ENCODE measurements at regions not wholly inside any gene's neighbourhood (a gene's known extent, or its start where the extent isn't known, plus 50 kb on each side); places are given as distances from the start of the nearest gene placed in this dataset.

GRCh38 chr2:228519561-228519960, 338.1 kb upstream of the SPHKAP start:
- Histone ChIP-seq H3K4me1 (ENCODE audit: control insufficient read depth in 4 of 4, insufficient read depth in 4 of 4, low read length in 3 of 4) (no peaks in the 10 kb centered on the region), H3K36me3 (ENCODE audit: control insufficient read depth in 4 of 4, insufficient read depth in 3 of 4, low read depth in 1 of 4, low read length in 3 of 4) (no peaks in the 10 kb centered on the region), H3K9ac (ENCODE audit: low read depth in 1 of 2, low read length in 2 of 2) (no peak overlapping the region), H3K9me3 (ENCODE audit: control insufficient read depth in 4 of 4, low read length in 3 of 4) (peaks cover 0 to 4% (median 0%) of the 10 kb centered on the region in 4 donors), H3K4me3 (ENCODE audit: low read depth in 1 of 3, low read length in 3 of 3) (no peak overlapping the region), H3K27ac (ENCODE audit: low read depth in 1 of 2, low read length in 2 of 2) (no peak overlapping the region), H3K27me3 (ENCODE audit: control insufficient read depth in 4 of 4, insufficient read depth in 4 of 4, low read length in 3 of 4) (no peaks in the 10 kb centered on the region)
- TF ChIP-seq GABPA (IDR thresholded peaks at IDR 0.05 in 1 of 2, conservative IDR thresholded peaks at IDR 0.05 in 1 of 2), result no peak
- no peak for TF ChIP-seq MAX (IDR thresholded peaks at IDR 0.05)
- TF ChIP-seq FOXA2 (IDR thresholded peaks at IDR 0.05), result no peak
- TF ChIP-seq REST (IDR thresholded peaks at IDR 0.05), result no peak
- no peak for TF ChIP-seq TAF1 (conservative IDR thresholded peaks at IDR 0.05)
- no peak for TF ChIP-seq FOXA1 (IDR thresholded peaks at IDR 0.05)
- TF ChIP-seq NR2F2 (IDR thresholded peaks at IDR 0.05), result no peak
- TF ChIP-seq ZBTB33 (IDR thresholded peaks at IDR 0.05), result no peak
- no peak for TF ChIP-seq RAD21 (IDR thresholded peaks at IDR 0.05)
- no peak for TF ChIP-seq HNF4A (conservative IDR thresholded peaks at IDR 0.05)
- TF ChIP-seq YY1 (IDR thresholded peaks at IDR 0.05), result no peak
- no peak for TF ChIP-seq ATF3 (IDR thresholded peaks at IDR 0.05)
- TF ChIP-seq EGR1 (IDR thresholded peaks at IDR 0.05; ENCODE audit: low read depth in 2 of 2), result no peak
- no peak for TF ChIP-seq HNF4G (IDR thresholded peaks at IDR 0.05)
- no peak for TF ChIP-seq RXRA (IDR thresholded peaks at IDR 0.05)
- no peak for TF ChIP-seq CTCF (IDR thresholded peaks at IDR 0.05; ENCODE audit: low read depth, low read length, missing input control)
- TF ChIP-seq JUND (IDR thresholded peaks at IDR 0.05), result no peak
- no peak for TF ChIP-seq SP1 (IDR thresholded peaks at IDR 0.05)
- no peak for DNase-seq (ENCODE audit: low spot score)

Data from liver (tissue), 7 donors.